Hepatocyte (in vitro differentiated cells): ENCODE measurements at regions not wholly inside any gene's neighbourhood (a gene's known extent, or its start where the extent isn't known, plus 50 kb on each side); places are given as distances from the start of the nearest gene placed in this dataset.

Experiments
- EZH2 ChIP-seq: fragments of 200-600 bp; sonication (generic); IDR thresholded peaks from 2 replicates; pipeline ENCODE4 v1.6.1; 2016; ENCODE audit warnings: antibody characterized with exemption, mild to moderate bottlenecking, borderline replicate concordance
- EZH2phosphoT487 ChIP-seq: fragments of 200-600 bp; sonication (generic); IDR thresholded peaks from one replicate; pipeline ENCODE4 v1.6.1; 2018; ENCODE audit warnings: antibody characterized with exemption, mild to moderate bottlenecking, low read depth, moderate library complexity; ENCODE audit not compliant: unreplicated experiment, severe bottlenecking
- TF ChIP-seq, protein P1 (sequence below): fragments of 200-600 bp; sonication (generic); IDR thresholded peaks from 2 replicates; pipeline ENCODE4 v1.5.1; 2016; ENCODE audit warnings: antibody characterized with exemption, mild to moderate bottlenecking; ENCODE audit not compliant: poor library complexity

DNA sequence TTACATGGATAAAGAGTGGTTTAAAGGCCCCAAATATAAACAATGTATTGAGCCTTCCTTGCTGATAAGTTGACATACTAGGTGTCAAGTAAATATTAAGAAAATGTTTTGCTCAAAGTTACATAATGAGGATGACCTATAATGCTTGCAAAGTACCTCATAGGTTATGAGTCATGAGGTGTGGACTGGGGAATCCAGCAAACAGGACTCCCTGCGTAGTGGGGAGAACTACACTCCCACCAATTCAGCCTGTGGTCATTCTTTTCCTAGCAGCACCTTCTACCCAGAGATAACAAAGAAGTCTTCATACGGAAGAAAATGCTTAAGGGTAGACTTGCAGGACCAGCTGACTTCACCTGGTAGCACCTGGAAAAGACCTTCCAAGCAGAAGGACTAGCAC is 418.9 kb upstream of the CPEB2 start:
- TF ChIP-seq, protein P1, sequence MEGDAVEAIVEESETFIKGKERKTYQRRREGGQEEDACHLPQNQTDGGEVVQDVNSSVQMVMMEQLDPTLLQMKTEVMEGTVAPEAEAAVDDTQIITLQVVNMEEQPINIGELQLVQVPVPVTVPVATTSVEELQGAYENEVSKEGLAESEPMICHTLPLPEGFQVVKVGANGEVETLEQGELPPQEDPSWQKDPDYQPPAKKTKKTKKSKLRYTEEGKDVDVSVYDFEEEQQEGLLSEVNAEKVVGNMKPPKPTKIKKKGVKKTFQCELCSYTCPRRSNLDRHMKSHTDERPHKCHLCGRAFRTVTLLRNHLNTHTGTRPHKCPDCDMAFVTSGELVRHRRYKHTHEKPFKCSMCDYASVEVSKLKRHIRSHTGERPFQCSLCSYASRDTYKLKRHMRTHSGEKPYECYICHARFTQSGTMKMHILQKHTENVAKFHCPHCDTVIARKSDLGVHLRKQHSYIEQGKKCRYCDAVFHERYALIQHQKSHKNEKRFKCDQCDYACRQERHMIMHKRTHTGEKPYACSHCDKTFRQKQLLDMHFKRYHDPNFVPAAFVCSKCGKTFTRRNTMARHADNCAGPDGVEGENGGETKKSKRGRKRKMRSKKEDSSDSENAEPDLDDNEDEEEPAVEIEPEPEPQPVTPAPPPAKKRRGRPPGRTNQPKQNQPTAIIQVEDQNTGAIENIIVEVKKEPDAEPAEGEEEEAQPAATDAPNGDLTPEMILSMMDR, result no peak
- TF ChIP-seq EZH2 (no peak), EZH2phosphoT487 (no peak)
